Activated CD4-positive, alpha-beta T cell treated with anti-CD3 and anti-CD28 coated beads, Interleukin-2, amount 50 U/mL, for 16 hours (primary cell): ENCODE measurements at regions not wholly inside any gene's neighbourhood (a gene's known extent, or its start where the extent isn't known, plus 50 kb on each side); places are given as distances from the start of the nearest gene placed in this dataset.

ENCODE experiments used
- DNase-seq: peaks from one replicate; pipeline ENCODE4 v3.0.0-alpha.2; 2020

GRCh38 chr19:23461120-23461519 lies 65.8 kb upstream of the ZNF91 start:
- DNase-seq = no peak

GRCh38 chr19:23460656-23461055 lies 65.4 kb upstream of the ZNF91 start:
- DNase-seq = no peak
